ENCODE measurements at regions not wholly inside any gene's neighbourhood (a gene's known extent, or its start where the extent isn't known, plus 50 kb on each side); places are given as distances from the start of the nearest gene placed in this dataset.

DNA sequence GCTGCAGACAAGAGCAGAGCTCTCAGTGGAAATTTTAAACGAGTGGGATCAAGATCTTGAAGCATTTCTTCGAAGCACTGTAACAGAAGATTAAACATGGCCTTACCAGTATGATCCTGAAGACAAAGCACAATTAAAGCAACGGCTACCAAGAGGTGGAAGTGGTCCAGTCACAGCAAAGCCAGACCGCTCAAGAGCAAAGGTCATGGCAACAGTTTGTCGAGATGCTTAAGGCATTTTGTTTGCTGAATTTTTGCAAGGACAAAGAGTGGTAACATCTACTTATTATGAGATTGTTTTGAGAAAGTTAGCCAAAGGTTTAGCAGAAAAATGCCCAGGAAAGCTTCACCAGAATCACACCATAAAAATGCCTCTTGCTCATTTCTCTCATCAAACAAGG, 153.4 kb upstream of the CARMIL1 start:
- peaks cover 42 to 52% of the 10 kb centered on the region in 2 donors for H3K4me1 Mint-ChIP-seq
- no peaks in the 10 kb centered on the region for H3K27me3 Mint-ChIP-seq (ENCODE audit: low read depth in 2 of 2)
- no peaks in the 10 kb centered on the region for H3K27me3 ChIP-seq (ENCODE audit: control insufficient read depth, insufficient read depth, low read length)
- TF ChIP-seq, protein P1, sequence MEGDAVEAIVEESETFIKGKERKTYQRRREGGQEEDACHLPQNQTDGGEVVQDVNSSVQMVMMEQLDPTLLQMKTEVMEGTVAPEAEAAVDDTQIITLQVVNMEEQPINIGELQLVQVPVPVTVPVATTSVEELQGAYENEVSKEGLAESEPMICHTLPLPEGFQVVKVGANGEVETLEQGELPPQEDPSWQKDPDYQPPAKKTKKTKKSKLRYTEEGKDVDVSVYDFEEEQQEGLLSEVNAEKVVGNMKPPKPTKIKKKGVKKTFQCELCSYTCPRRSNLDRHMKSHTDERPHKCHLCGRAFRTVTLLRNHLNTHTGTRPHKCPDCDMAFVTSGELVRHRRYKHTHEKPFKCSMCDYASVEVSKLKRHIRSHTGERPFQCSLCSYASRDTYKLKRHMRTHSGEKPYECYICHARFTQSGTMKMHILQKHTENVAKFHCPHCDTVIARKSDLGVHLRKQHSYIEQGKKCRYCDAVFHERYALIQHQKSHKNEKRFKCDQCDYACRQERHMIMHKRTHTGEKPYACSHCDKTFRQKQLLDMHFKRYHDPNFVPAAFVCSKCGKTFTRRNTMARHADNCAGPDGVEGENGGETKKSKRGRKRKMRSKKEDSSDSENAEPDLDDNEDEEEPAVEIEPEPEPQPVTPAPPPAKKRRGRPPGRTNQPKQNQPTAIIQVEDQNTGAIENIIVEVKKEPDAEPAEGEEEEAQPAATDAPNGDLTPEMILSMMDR (IDR thresholded peaks at IDR 0.05) = no peak
- H3K4me3 ChIP-seq (ENCODE audit: low read length) = no peak overlapping the region
- no peak for ATAC-seq
- H3K9me3 ChIP-seq (ENCODE audit: control insufficient read depth, insufficient read depth, low read length) = no peaks in the 10 kb centered on the region
- no peaks in the 10 kb centered on the region for H3K9me3 Mint-ChIP-seq
- intact Hi-C loops (cut with micrococcal nuclease) = no loop called here
- 96% methylated on average over 5 of the region's 5 CpGs for WGBS (ENCODE audit: insufficient coverage)
- peaks cover 6% of the 10 kb centered on the region for H3K4me1 ChIP-seq (ENCODE audit: control insufficient read depth, insufficient read depth, low read length)
- peaks cover 40% of the 10 kb centered on the region for H3K36me3 ChIP-seq (ENCODE audit: control insufficient read depth, insufficient read depth, low read length)
- peaks cover 21% of the 10 kb centered on the region for H3K36me3 Mint-ChIP-seq
- no peak overlapping the region for H3K4me3 Mint-ChIP-seq
- no peak overlapping the region for H3K27ac ChIP-seq (ENCODE audit: low read length)
- no peak for DNase-seq
- H3K27ac Mint-ChIP-seq = no peak overlapping the region

- Histone ChIP-seq H3K36me3 (ENCODE audit: control insufficient read depth, insufficient read depth, low read length) (peaks cover 35% of the 10 kb centered on the region), H3K4me3 (ENCODE audit: low read length) (no peak overlapping the region), H3K9me3 (ENCODE audit: control insufficient read depth, insufficient read depth, low read length) (no peaks in the 10 kb centered on the region), H3K27me3 (ENCODE audit: control insufficient read depth, insufficient read depth, low read length) (no peaks in the 10 kb centered on the region), H3K27ac (ENCODE audit: low read length) (no peak overlapping the region), H3K4me1 (ENCODE audit: control insufficient read depth, insufficient read depth, low read length) (peaks cover 6% of the 10 kb centered on the region)
- Mint-ChIP-seq H3K27me3 (ENCODE audit: low read depth in 2 of 2) (no peaks in the 10 kb centered on the region), H3K4me1 (peaks cover 46 to 57% of the 10 kb centered on the region in 2 donors), H3K4me3 (peak overlapping the region; percentile 43), H3K9me3 (no peaks in the 10 kb centered on the region), H3K36me3 (peaks cover 21% of the 10 kb centered on the region), H3K27ac (no peak overlapping the region)
- intact Hi-C loops (cut with micrococcal nuclease) = no loop called here
- TF ChIP-seq, protein P1 (IDR thresholded peaks at IDR 0.05) = no peak
- ATAC-seq (no peak), DNase-seq (no peak)
- WGBS (ENCODE audit: insufficient coverage) = 100% methylated on average over 2 of the region's 5 CpGs
These were observed 151.9 kb upstream of the CARMIL1 start for GRCh38 chr6:25127076-25127837.

- peaks cover 53 to 56% of the 10 kb centered on the region in 2 donors for H3K4me1 Mint-ChIP-seq
- ATAC-seq = peak in 2 of 3 donors; percentile 34 to 44
- H3K36me3 Mint-ChIP-seq = peaks cover 10% of the 10 kb centered on the region
- peaks cover 11% of the 10 kb centered on the region for H3K4me1 ChIP-seq (ENCODE audit: control insufficient read depth, insufficient read depth, low read length)
- no peaks in the 10 kb centered on the region for H3K9me3 ChIP-seq (ENCODE audit: control insufficient read depth, insufficient read depth, low read length)
- H3K27me3 ChIP-seq (ENCODE audit: control insufficient read depth, insufficient read depth, low read length) = no peaks in the 10 kb centered on the region
- H3K4me3 ChIP-seq (ENCODE audit: low read length) = no peak overlapping the region
- no peak for DNase-seq
- H3K27ac ChIP-seq (ENCODE audit: low read length) = no peak overlapping the region
- H3K27me3 Mint-ChIP-seq (ENCODE audit: low read depth in 2 of 2) = no peaks in the 10 kb centered on the region
- H3K27ac Mint-ChIP-seq = peak overlapping the region; percentile 69 to 77
- TF ChIP-seq, protein P1 (IDR thresholded peaks at IDR 0.05) = no peak
- peak overlapping the region; percentile 59 for H3K4me3 Mint-ChIP-seq
- 33% methylated on average over 1 of the region's 2 CpGs for WGBS (ENCODE audit: insufficient coverage)
- intact Hi-C loops (cut with micrococcal nuclease) = no loop called here
- peaks cover 16% of the 10 kb centered on the region for H3K36me3 ChIP-seq (ENCODE audit: control insufficient read depth, insufficient read depth, low read length)
- H3K9me3 Mint-ChIP-seq = no peaks in the 10 kb centered on the region
These were observed 148.7 kb upstream of the CARMIL1 start for GRCh38 chr6:25130518-25130917.

DNA sequence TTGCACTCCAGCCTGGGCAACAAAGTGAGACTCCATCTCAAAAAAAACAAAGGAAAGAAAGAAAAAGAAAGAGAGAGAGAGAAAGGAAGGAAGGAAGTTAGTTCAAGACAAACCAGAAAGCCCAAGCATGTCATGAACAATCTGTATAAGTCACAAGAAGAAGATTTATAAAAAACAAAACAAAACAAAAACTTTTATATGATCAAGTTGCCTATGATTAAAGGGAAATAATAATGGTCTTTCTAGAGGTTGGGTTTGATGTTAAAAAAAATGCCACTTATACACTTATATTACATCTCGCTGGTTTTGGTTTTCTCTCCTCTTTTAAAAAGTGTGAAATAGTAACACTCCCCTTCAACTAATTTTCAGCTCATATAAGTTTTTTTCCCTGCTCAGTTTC, 146.2 kb upstream of the CARMIL1 start:
- peaks cover 9% of the 10 kb centered on the region for H3K36me3 ChIP-seq (ENCODE audit: control insufficient read depth, insufficient read depth, low read length)
- Mint-ChIP-seq H3K27ac (peak overlapping the region; percentile 86 to 88), H3K4me3 (peak overlapping the region; percentile 70), H3K4me1 (peaks cover 65 to 66% of the 10 kb centered on the region in 2 donors), H3K27me3 (ENCODE audit: low read depth in 2 of 2) (no peaks in the 10 kb centered on the region), H3K36me3 (peaks cover under 1% of the 10 kb centered on the region), H3K9me3 (no peaks in the 10 kb centered on the region)
- H3K4me1 ChIP-seq (ENCODE audit: control insufficient read depth, insufficient read depth, low read length) = peaks cover 19% of the 10 kb centered on the region
- H3K27me3 ChIP-seq (ENCODE audit: control insufficient read depth, insufficient read depth, low read length) = no peaks in the 10 kb centered on the region
- H3K27ac ChIP-seq (ENCODE audit: low read length) = no peak overlapping the region
- intact Hi-C loops (cut with micrococcal nuclease) = no loop called here
- H3K9me3 ChIP-seq (ENCODE audit: control insufficient read depth, insufficient read depth, low read length) = no peaks in the 10 kb centered on the region
- no CpG with 5 or more reads among the region's 1 CpG for WGBS (ENCODE audit: insufficient coverage)
- ATAC-seq = peak in 2 of 3 donors; percentile 39 to 56
- H3K4me3 ChIP-seq (ENCODE audit: low read length) = no peak overlapping the region
- TF ChIP-seq, protein P1 (IDR thresholded peaks at IDR 0.05) = no peak
- DNase-seq = no peak

Data from natural killer cell (primary cell).